Stimulated activated CD4-positive, alpha-beta T cell treated with anti-CD3 and anti-CD28 coated beads, TNF-alpha, amount 100 ng/mL, for 1 hour (primary cell): ENCODE measurements at regions not wholly inside any gene's neighbourhood (a gene's known extent, or its start where the extent isn't known, plus 50 kb on each side); places are given as distances from the start of the nearest gene placed in this dataset.
"Not testable (repeated sequence)": the region's sequence is repeated elsewhere in the genome, so short reads cannot be mapped to it uniquely, and the experiment has no call there.

Experiments
- DNase-seq, 3 donors: peaks; one replicate each; pipeline ENCODE4 v3.0.0-alpha.2; 2020; ENCODE audit warnings: low read depth in 3 of 3, low spot score in 1 of 3

DNA sequence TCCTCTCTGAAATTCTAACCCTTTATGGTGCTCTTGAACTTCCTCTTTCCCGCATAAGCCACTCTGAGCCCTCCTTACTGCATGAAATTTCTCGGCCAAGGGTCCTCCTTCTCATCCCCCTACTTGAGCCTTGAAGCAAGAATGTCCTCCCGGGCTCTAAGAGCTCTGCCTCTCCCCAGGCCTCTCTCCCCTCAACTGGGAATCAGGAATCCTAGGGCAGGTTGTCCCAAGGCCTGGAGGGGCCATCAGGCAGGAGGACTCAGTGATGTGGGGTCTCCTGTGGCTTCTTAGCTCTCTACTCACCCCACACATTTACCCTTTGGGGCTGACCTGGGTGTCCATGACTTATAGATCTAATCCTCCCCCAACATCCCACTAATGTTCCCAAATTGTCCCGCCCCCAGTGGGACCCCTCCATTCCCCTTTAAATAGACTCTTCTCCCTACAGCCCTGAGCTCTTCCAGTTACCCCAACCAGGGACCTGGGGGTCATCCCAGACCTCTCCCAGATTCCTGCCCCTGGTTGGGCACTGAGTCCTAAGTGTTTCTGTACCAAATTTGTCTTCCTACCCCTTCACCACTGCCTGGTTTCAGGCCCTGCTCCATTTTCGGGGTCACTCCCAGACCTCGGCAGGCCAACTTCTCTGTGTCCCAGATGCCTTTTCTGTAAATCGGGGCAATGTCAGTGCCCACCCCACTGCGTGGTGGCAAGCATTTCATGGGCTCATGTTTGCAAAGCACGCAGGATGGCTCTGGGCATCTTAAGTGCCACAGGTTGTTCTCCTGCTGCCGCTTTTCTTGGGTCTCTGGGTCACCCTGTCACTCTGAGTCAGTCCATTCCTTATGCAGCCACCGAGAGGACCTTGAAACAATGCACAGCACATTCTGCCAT is 171.2 kb downstream of the ASB1 start:
- no peak for DNase-seq

GRCh38 chr2:238598802-238599530 is 172.2 kb downstream of the ASB1 start:
- no peak for DNase-seq

DNA sequence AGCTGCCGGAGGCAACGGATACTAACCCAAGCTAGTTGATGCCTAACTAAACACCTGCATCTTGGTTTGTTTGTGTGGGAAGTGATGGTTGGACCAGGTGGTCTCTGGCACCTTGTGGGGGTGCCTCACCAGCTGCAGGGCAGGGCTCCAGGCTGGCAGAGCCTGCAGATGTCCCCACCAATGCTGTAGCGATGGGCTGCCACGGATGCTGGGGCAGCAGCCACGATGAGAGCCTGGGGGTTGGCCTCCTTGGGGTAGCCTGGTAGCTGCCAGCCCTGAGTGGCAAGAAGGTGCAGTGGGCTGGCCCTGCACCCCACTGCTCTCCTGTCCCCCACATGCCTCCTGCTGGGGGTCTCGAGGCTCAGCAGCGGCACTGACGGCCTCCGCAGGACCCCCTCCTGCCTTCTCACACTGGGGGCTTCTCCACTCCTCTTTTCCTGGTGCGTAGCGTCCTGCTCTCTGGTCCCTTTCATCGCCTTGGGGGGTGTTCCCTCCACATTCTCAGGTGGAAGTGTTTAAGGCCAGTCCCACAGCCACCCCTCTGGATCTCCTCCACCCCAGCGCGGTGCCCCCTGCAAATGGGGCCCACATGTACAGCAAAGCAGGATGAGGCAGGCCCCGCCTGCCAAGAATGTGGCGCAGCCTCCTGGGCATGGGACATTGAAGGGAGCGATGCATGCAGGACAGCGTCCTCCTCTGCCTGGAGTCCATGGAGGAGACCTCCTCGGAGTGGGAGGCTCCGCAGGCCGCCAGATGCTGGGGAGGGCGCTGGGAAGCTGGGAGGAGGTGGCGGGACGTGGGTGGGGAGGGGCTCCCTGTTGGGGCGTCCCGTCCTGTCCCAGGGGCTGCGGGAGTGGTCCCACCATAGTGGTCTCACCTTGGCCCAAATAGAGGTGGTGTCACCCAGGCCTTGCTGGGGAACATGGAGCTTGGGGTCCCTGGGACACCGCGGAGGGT is 173.1 kb downstream of the ASB1 start:
- no peak for DNase-seq

DNA sequence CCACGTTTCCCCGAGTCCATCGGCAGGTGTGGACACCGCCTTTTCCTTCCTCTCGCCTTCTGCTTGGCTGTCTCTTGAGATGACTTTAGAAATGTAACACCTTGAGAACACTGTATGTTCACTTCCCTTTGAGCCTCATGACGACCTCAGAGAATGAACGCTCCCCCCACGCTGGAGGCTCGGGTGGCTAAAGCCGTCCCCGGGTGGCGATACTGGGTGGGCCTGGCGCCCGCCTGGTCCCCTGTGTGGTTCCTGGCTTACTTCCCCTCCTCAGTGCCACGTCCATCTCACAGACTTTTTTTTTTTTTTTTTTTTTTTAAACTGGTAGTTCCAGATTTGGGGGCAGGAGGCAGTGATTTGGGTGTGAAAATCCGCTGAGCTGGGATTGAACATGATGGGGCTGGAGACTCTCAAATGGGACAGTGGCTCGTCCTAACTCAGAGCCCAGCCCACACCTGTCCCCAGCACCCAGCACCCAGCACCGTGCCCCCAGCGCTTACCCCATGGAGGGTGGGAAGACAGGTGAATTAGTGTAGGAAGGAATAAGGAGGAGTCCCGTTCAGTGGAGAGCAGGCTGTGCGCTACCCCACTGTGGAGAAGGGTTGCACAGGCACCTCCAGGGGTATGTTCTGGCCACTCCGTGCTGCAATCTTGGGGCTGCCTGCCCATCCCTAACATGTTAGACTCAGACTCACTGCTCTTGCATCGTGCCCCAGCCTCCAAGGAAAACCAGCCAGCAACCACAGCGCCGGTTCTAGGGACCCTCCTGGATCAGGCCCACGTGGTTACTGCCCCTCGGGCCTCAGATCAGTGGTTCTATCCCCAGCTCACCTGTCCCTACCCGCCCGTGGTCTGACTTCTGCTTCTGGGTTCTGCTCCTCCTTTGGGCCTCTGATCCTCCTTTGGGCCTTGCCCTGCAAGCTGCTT is 174.0 kb downstream of the ASB1 start:
- no peak for DNase-seq

- DNase-seq, result no peak
Measured at GRCh38 chr2:238601433-238602222, 174.9 kb downstream of the ASB1 start.

- DNase-seq, result no peak
Measured at GRCh38 chr2:238602223-238602960, 175.7 kb downstream of the ASB1 start.

DNA sequence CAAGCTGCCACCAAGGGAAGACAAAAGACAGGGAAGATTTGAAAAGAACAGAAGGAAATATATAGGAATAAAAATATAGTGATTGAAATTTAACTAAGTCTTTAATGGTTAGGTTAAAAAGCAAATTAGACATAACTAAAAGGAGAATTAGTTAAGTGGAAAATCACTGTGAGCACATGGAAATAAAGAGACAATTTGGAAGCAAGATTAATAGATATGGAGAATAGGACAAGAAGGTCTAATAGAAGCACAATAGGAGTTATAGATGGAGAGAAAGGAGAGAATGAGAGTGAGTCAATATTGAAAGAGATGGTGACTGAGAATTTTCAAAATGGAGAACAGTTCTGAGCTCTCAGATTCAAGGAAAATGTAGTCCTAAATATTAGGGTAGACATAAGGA is 176.9 kb downstream of the ASB1 start:
- no peak for DNase-seq

- DNase-seq, result no peak
Measured at GRCh38 chr2:238606311-238606710, 179.6 kb downstream of the ASB1 start.

DNA sequence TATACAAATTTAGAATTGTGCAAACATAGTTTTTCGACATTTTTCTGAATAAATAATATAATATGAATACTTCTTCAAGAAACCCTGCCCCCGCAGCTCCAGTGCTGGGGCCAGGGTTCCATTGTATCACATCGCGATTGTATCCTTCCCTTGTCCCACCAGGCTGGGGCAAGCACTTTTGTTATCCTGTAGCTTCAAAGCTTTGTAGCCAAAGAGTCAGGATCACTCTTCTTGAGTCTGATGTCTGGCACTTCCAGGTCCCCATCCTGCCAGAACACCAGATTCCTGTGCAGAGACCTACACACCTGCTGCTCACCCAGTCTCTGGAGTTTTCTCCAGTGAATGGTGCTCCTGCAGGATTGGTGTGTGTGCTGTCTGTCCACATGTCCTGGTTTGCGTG is 186.9 kb downstream of the ASB1 start:
- DNase-seq, result no peak

DNA sequence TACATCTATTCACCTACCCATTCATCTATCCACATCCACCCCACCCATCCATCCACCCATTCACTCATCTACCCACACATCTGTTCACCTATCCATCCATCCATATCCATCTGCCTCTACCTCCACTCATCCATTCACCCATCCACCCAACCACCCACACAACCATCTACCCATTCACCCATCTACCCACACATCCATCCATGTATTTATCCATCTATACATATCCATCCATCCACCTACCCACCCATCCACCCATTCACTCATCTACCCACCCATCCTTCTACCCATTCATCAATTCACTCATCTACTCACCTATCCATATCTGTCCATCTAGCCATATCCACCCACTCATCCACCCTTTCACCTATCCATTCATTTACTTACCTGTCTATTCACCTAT is 187.6 kb downstream of the ASB1 start:
- DNase-seq, result no peak

DNA sequence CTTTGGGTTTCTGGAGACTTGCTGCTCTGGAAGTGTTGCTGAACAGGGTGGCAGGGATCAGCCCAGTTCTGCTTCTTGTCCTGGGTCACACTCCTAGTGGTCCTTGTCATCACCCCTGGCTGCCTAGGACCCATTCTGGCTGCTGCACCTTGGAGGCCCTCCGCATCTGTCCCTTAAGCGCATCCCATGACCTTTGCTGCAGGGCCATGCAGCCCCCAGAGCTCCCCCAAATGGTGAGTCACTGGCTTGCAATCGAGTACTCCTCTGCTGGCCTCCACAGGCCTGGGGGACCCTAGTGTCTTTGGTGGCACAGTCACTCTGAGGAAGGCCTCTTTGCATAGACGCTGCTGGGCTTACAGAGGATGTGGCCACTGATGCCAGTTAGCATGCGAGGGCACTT is 188.5 kb downstream of the ASB1 start:
- DNase-seq, result no peak

DNA sequence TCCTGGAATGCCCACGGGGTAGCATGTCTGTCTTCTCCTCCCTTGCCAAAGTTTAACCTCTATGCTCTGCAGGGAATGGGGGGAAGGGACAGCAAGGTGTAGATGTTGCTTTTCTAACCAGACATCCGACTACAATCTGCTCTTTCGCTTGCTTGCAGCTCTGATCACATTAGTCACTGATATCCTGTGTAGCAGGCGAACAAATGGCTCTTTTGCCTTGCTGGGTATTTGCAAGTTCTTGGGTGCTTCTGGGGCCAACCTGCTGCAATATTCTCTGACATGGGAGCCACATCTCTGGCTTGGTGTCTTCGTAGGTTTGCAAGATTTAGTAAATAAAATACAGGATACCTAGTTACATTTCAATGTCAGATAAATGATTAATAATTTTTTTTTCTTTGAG is 190.0 kb downstream of the ASB1 start:
- DNase-seq, result no peak

- DNase-seq, result not testable (repeated sequence)
Measured at GRCh38 chr2:238618494-238619283, 192.0 kb downstream of the ASB1 start.

- no peak for DNase-seq
Measured at GRCh38 chr2:238627899-238628298, 201.2 kb downstream of the ASB1 start.

- DNase-seq, result no peak
Measured at GRCh38 chr2:238629064-238629463, 202.3 kb downstream of the ASB1 start.

DNA sequence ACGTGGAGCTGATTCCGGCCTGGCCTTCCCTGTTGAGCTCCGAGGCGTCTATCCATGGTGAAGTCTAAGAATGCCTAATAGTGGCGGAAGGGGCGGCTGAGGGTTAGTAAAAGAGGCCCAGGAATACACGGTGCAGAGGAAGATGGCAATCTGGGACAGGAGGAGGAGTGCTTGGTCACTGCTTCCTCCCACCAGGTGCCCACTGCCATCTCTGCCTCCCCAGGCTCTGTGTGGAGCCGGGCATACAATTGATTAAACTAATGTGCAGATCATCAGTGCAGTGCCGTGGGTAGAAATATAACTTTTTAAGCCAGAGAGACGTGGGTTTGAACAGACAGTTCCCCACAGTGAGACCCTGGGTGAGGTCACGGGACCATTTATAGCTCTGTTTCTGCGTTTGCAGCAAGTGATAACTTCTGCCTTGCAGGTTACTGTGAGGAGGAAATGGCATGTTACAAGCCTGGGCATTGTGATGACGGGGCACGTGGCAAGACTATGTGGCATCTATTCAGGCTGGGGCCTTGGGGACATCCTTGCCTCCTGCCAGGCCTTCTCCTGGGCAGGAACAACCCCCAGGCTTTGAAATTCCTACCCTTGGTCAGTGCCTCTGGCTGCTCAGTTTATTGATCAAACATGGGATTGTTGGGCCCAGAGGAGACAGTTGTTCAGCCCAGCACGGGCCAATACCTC is 204.9 kb downstream of the ASB1 start:
- DNase-seq, result no peak
